ENCODE measurements at regions not wholly inside any gene's neighbourhood (a gene's known extent, or its start where the extent isn't known, plus 50 kb on each side); places are given as distances from the start of the nearest gene placed in this dataset.

DNA sequence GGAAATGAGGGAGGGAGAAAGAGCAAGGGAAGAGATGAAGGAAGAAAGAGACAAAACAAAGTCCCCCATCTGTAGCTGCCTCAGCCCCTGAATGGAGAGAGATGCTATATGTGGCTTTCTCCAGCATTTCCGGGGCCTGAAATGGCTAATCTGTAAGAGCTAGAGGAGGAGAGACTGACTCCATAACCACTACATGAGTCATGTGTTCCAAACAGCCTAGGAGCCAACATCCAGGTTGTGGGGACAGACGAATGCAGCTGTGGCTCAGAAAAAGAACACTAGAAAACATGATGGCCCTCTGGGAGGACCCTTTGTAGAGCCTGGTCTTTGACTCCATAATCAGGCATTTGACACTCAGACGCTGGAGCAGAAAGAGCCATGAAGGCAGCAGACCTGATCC, 292.0 kb upstream of the ZNF507 start:
- WGBS, 2 donors (ENCODE audit: low coverage in 1 of 2) = 0 to 76% methylated on average over 1 to 3 of the region's 3 CpGs

DNA sequence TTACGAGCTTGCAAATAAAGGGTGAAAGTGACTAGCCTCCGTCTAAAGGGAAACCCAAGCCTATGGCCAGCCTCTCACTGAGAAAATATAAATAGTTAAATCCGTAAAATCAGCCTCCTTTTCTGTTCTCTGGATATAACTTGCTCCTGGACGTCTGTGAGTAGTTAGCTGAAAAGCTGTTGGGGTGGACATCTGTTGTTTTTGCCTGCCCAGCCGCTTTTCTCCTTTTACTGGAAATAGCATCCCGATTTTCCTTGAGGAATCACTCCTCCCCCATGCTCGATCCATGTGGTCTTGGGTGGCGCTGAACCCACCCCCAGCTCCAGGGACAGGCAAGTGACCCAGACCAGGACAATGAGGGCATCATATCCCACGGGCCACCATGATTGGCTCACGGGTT, 291.5 kb upstream of the ZNF507 start:
- intact Hi-C loops (cut with DNase I; ENCODE audit: low total_unique reads) (no loop called here), in situ Hi-C loops (cut with MboI; ENCODE audit: low pct_ligation_motif_present in 1 of 4, low pct_unique_long_range_greater_than_20kb in 1 of 4, low sequenced_read_pairs in 3 of 4) (no loop called here)
- no peak for DNase-seq
- Histone ChIP-seq H3K9me3 (no peaks in the 10 kb centered on the region), H3K36me3 (no peaks in the 10 kb centered on the region), H3K4me1 (no peaks in the 10 kb centered on the region), H3K27ac (no peak overlapping the region), H3K27me3 (no peaks in the 10 kb centered on the region), H3K4me3 (no peak overlapping the region)
- no peak for TF ChIP-seq POLR2A (IDR thresholded peaks at IDR 0.05)
- TF ChIP-seq, protein P1, sequence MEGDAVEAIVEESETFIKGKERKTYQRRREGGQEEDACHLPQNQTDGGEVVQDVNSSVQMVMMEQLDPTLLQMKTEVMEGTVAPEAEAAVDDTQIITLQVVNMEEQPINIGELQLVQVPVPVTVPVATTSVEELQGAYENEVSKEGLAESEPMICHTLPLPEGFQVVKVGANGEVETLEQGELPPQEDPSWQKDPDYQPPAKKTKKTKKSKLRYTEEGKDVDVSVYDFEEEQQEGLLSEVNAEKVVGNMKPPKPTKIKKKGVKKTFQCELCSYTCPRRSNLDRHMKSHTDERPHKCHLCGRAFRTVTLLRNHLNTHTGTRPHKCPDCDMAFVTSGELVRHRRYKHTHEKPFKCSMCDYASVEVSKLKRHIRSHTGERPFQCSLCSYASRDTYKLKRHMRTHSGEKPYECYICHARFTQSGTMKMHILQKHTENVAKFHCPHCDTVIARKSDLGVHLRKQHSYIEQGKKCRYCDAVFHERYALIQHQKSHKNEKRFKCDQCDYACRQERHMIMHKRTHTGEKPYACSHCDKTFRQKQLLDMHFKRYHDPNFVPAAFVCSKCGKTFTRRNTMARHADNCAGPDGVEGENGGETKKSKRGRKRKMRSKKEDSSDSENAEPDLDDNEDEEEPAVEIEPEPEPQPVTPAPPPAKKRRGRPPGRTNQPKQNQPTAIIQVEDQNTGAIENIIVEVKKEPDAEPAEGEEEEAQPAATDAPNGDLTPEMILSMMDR (IDR thresholded peaks at IDR 0.05) = no peak
- TF ChIP-seq EP300 (IDR thresholded peaks at IDR 0.05; ENCODE audit: low read depth) = no peak
- TF ChIP-seq POLR2AphosphoS5 (IDR thresholded peaks at IDR 0.05) = no peak
- WGBS, 2 donors (ENCODE audit: low coverage in 1 of 2) = 22 to 82% methylated on average over 2 to 10 of the region's 10 CpGs

More for the DNA sequence above, 292.0 kb upstream of the ZNF507 start:
- DNase-seq = no peak
- Histone ChIP-seq H3K27ac (no peak overlapping the region), H3K36me3 (no peaks in the 10 kb centered on the region), H3K9me3 (no peaks in the 10 kb centered on the region), H3K4me3 (no peak overlapping the region), H3K27me3 (no peaks in the 10 kb centered on the region), H3K4me1 (no peaks in the 10 kb centered on the region)
- intact Hi-C loops (cut with DNase I; ENCODE audit: low total_unique reads) (no loop called here), in situ Hi-C loops (cut with MboI; ENCODE audit: low pct_ligation_motif_present in 1 of 4, low pct_unique_long_range_greater_than_20kb in 1 of 4, low sequenced_read_pairs in 3 of 4) (no loop called here)
- no peak for TF ChIP-seq POLR2A (IDR thresholded peaks at IDR 0.05)

DNA sequence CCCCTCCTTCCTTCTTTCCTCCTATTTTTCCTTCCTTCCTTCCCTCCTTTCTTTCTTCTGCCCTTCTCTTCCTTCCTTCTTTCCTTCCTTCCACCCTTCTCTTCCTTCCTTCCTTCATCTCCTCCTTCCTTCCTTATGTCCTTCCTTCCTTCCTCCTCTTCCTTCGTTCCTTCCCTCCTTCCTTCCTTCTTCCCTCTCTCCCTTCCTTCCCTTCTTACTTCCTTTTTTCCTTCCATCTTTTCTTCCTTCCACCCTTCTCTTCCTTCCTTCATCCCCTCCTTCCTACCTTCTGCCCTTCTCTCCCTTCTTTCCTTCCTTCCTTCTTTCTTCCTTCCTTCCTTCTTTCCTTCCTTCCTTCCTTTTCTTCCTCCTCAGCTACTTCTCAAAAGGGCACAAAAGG, 287.3 kb upstream of the ZNF507 start:
- in situ Hi-C loops (cut with MboI; ENCODE audit: low pct_ligation_motif_present in 1 of 4, low pct_unique_long_range_greater_than_20kb in 1 of 4, low sequenced_read_pairs in 3 of 4) (no loop called here), intact Hi-C loops (cut with DNase I; ENCODE audit: low total_unique reads) (no loop called here)
- DNase-seq = no peak
- Histone ChIP-seq H3K27ac (no peak overlapping the region), H3K4me1 (no peaks in the 10 kb centered on the region), H3K4me3 (no peak overlapping the region), H3K9me3 (no peaks in the 10 kb centered on the region), H3K27me3 (no peaks in the 10 kb centered on the region), H3K36me3 (no peaks in the 10 kb centered on the region)
- 0 to 80% methylated on average over 1 of the region's 1 CpG for WGBS, 2 donors (ENCODE audit: low coverage in 1 of 2)
- TF ChIP-seq, protein P1 (IDR thresholded peaks at IDR 0.05) = no peak
- no peak for TF ChIP-seq EP300 (IDR thresholded peaks at IDR 0.05; ENCODE audit: low read depth)
- no peak for TF ChIP-seq POLR2AphosphoS5 (IDR thresholded peaks at IDR 0.05)

- in situ Hi-C loops (cut with MboI; ENCODE audit: low pct_ligation_motif_present in 1 of 4, low pct_unique_long_range_greater_than_20kb in 1 of 4, low sequenced_read_pairs in 3 of 4) (no loop called here), intact Hi-C loops (cut with DNase I; ENCODE audit: low total_unique reads) (no loop called here)
Measured at GRCh38 chr19:32061315-32061714, 284.1 kb upstream of the ZNF507 start.

GRCh38 chr19:32063601-32064000, 281.8 kb upstream of the ZNF507 start:
- Histone ChIP-seq H3K4me3 (no peak overlapping the region), H3K27me3 (no peaks in the 10 kb centered on the region), H3K4me1 (no peaks in the 10 kb centered on the region), H3K36me3 (no peaks in the 10 kb centered on the region), H3K27ac (no peak overlapping the region), H3K9me3 (no peaks in the 10 kb centered on the region)
- in situ Hi-C loops (cut with MboI; ENCODE audit: low pct_ligation_motif_present in 1 of 4, low pct_unique_long_range_greater_than_20kb in 1 of 4, low sequenced_read_pairs in 3 of 4) = no loop called here
- TF ChIP-seq POLR2A (IDR thresholded peaks at IDR 0.05) = no peak
- TF ChIP-seq EP300 (IDR thresholded peaks at IDR 0.05; ENCODE audit: low read depth) = no peak
- TF ChIP-seq POLR2AphosphoS5 (IDR thresholded peaks at IDR 0.05) = no peak
- TF ChIP-seq, protein P1 (IDR thresholded peaks at IDR 0.05) = no peak
- intact Hi-C loops (cut with DNase I; ENCODE audit: low total_unique reads) = no loop called here
- WGBS, 2 donors (ENCODE audit: low coverage in 1 of 2) = 77 to 90% methylated on average over 5 to 10 of the region's 10 CpGs
- DNase-seq = no peak

More at GRCh38 chr19:32061315-32061714, 284.1 kb upstream of the ZNF507 start:
- no peaks in the 10 kb centered on the region for H3K27me3 ChIP-seq
- no peak for TF ChIP-seq POLR2AphosphoS5 (IDR thresholded peaks at IDR 0.05)
- TF ChIP-seq POLR2A (IDR thresholded peaks at IDR 0.05) = no peak
- TF ChIP-seq EP300 (IDR thresholded peaks at IDR 0.05; ENCODE audit: low read depth) = no peak
- TF ChIP-seq, protein P1 (IDR thresholded peaks at IDR 0.05) = no peak
- no peaks in the 10 kb centered on the region for H3K36me3 ChIP-seq
- no peak overlapping the region for H3K27ac ChIP-seq
- WGBS, 2 donors (ENCODE audit: low coverage in 1 of 2) = 82 to 83% methylated on average over 1 of the region's 1 CpG
- no peaks in the 10 kb centered on the region for H3K4me1 ChIP-seq
- no peaks in the 10 kb centered on the region for H3K9me3 ChIP-seq
- no peak overlapping the region for H3K4me3 ChIP-seq
- DNase-seq = no peak

All from transverse colon (tissue), 4 donors.